Tibial artery (tissue), 4 donors: ENCODE measurements at regions not wholly inside any gene's neighbourhood (a gene's known extent, or its start where the extent isn't known, plus 50 kb on each side); places are given as distances from the start of the nearest gene placed in this dataset.

ENCODE experiments used
- DNase-seq, 2 donors: peaks; one replicate each; pipeline ENCODE4 v3.0.0-alpha.2; 2019
- H3K27ac ChIP-seq, 2 donors: fragments of 200-600 bp; sonication (generic) in 1 of 2; 1 replicate in 1 of 2; 2 replicates in 1 of 2; pipeline ENCODE4 v1.5.1; 2018 to 2019; ENCODE audit warnings: mild to moderate bottlenecking in 1 of 2
- H3K27me3 ChIP-seq, 2 donors: fragments of 200-600 bp; sonication (generic) in 1 of 2; one replicate each; pipeline versions ENCODE4 v1.5.1 to v1.6.0; 2016 to 2019
- H3K36me3 ChIP-seq, 3 donors: fragments of 200-600 bp; sonication (generic) in 2 of 3; one replicate each; pipeline ENCODE4 v1.5.1; 2016 to 2019; ENCODE audit warnings: mild to moderate bottlenecking in 2 of 3
- H3K4me1 ChIP-seq, 4 donors: fragments of 200-600 bp; sonication (generic) in 2 of 4; 1 replicate in 3 of 4; 2 replicates in 1 of 4; pipeline ENCODE4 v1.5.1; 2016 to 2019
- H3K4me3 ChIP-seq, 2 donors: fragments of 200-600 bp; sonication (generic) in 1 of 2; 1 replicate in 1 of 2; 2 replicates in 1 of 2; pipeline ENCODE4 v1.5.1; 2018 to 2019; ENCODE audit warnings: mild to moderate bottlenecking in 2 of 2
- H3K9me3 ChIP-seq, 3 donors: fragments of 200-600 bp; sonication (generic) in 1 of 3; one replicate each; pipeline ENCODE4 v1.5.1; 2016 to 2019
- intact Hi-C: fragments of 100-400 bp; cut with DNase I; formaldehyde crosslinking; loops from one replicate; pipeline ENCODE4 v1.15.0; 2023; ENCODE audit warnings: low total_unique reads
- TF ChIP-seq, protein P1 (sequence below), 2 experiments: fragments of 200-600 bp in 1 of 2; fragments of 450-650 bp in 1 of 2; IDR thresholded peaks; one replicate each; pipeline ENCODE4 v1.5.1; 2017 to 2019; ENCODE audit warnings: antibody characterized with exemption in 2 of 2, mild to moderate bottlenecking in 1 of 2, moderate library complexity in 1 of 2

DNA sequence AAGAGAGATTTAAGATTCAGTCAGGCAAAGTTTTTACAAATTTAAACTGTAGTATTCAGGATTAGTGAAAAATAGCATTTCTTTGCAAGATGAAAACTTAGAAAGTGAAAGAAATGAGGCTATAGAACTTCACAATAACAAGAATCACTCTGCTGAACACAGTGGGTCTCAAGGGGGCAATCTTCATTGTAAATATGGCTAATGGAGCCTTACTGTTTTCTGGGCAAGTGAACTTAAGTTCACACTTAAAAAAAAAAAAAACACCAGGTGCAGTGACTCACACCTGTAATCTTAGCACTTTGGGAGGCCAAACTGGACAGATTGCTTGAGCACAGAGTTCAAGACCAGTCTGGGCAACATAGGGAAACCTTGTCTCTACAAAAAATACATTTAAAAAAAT lies 175.9 kb upstream of the SNX2 start:
- DNase-seq, result no peak
- TF ChIP-seq, protein P1, sequence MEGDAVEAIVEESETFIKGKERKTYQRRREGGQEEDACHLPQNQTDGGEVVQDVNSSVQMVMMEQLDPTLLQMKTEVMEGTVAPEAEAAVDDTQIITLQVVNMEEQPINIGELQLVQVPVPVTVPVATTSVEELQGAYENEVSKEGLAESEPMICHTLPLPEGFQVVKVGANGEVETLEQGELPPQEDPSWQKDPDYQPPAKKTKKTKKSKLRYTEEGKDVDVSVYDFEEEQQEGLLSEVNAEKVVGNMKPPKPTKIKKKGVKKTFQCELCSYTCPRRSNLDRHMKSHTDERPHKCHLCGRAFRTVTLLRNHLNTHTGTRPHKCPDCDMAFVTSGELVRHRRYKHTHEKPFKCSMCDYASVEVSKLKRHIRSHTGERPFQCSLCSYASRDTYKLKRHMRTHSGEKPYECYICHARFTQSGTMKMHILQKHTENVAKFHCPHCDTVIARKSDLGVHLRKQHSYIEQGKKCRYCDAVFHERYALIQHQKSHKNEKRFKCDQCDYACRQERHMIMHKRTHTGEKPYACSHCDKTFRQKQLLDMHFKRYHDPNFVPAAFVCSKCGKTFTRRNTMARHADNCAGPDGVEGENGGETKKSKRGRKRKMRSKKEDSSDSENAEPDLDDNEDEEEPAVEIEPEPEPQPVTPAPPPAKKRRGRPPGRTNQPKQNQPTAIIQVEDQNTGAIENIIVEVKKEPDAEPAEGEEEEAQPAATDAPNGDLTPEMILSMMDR (IDR thresholded peaks at IDR 0.05), result no peak
- no peaks in the 10 kb centered on the region for H3K9me3 ChIP-seq
- no peak overlapping the region for H3K4me3 ChIP-seq
- no peak overlapping the region for H3K27ac ChIP-seq
- H3K36me3 ChIP-seq, result no peaks in the 10 kb centered on the region
- intact Hi-C loops, result no loop called here
- no peaks in the 10 kb centered on the region for H3K4me1 ChIP-seq
- H3K27me3 ChIP-seq, result no peaks in the 10 kb centered on the region

DNA sequence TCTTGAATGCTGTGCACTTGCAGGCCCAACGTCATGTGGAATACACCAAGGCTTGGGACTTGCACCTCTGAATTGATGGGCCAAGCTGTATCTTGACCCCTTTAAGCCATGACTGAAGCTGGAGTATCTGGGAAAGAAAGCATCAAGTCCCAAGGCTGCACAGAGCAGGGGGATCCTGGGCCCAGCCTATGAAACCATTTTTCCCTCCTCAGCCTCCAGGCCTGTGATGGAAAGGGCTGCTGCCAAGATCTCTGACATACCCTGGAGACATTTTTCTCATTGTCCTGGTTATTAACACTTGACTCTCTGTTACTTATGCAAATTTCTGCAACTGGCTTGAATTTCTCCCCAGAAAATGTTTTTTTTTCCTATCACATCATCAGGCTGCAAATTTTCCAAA lies 174.0 kb upstream of the SNX2 start:
- Histone ChIP-seq H3K27ac (no peak overlapping the region), H3K36me3 (no peaks in the 10 kb centered on the region), H3K9me3 (no peaks in the 10 kb centered on the region), H3K4me1 (no peaks in the 10 kb centered on the region), H3K4me3 (no peak overlapping the region), H3K27me3 (no peaks in the 10 kb centered on the region)
- DNase-seq, result no peak
- intact Hi-C loops, result no loop called here
- TF ChIP-seq, protein P1 (IDR thresholded peaks at IDR 0.05), result no peak

DNA sequence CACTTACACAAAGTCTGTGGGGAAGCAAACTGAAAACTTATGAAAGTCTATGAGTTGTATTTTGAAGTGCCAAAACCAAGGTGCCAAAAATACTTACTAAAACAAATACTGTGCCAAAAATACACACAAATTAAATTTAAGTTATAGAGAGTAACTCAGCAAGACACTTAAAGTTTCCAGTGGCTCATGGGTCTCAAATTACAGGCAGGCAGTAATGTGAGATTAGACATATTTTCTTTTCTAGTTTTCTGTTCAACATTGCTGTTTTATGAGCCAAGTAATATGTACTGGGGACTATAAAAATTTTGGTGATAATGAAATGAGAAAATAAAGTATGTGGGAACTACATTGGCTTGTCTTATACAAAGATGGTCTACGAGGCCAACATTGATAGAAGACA lies 172.2 kb upstream of the SNX2 start:
- intact Hi-C loops, result no loop called here
- TF ChIP-seq, protein P1 (IDR thresholded peaks at IDR 0.05), result no peak
- Histone ChIP-seq H3K27ac (no peak overlapping the region), H3K4me1 (no peaks in the 10 kb centered on the region), H3K9me3 (no peaks in the 10 kb centered on the region), H3K27me3 (no peaks in the 10 kb centered on the region), H3K4me3 (no peak overlapping the region), H3K36me3 (no peaks in the 10 kb centered on the region)
- DNase-seq, result no peak

DNA sequence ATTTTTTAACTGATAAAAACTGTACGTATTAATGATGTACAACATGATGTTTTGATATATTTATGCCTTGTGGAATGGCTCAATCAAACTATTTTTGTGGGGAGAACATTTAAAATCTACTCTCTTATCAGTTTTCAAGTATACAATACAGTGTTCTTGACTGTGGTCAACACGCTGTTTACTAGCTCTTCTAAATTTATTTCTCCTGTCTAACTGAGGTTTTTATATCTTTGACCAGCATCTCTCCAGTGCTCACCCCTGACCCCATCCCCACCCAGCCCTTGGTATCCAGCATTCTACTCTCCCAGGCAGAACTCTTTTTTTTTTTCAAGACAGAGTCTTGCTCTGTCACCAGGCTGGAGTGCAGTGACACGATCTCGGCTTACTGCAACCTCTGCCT lies 169.6 kb upstream of the SNX2 start:
- no peaks in the 10 kb centered on the region for H3K4me1 ChIP-seq
- intact Hi-C loops, result no loop called here
- TF ChIP-seq, protein P1 (IDR thresholded peaks at IDR 0.05), result no peak
- no peak overlapping the region for H3K27ac ChIP-seq
- no peaks in the 10 kb centered on the region for H3K9me3 ChIP-seq
- no peaks in the 10 kb centered on the region for H3K36me3 ChIP-seq
- no peak for DNase-seq
- no peaks in the 10 kb centered on the region for H3K27me3 ChIP-seq
- no peak overlapping the region for H3K4me3 ChIP-seq

DNA sequence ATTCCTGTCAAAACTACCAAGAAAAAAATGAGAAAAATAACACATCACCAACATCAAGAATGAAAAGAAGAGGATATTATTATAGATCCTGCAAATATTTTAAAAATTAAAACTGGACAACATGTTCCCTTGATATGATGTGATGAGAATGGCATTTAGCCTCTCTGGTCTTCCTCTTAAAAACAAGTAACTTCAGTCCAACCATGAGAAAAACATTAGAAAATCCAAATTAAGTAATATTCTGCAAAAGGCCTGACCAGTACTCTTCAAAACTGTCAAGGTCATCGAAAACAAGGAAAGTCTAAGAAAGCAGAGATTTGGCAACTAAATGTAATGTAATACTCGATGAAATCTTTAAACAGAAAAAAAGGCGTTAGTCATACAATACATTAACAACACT lies 167.1 kb upstream of the SNX2 start:
- H3K4me3 ChIP-seq, result no peak overlapping the region
- no peak for DNase-seq

DNA sequence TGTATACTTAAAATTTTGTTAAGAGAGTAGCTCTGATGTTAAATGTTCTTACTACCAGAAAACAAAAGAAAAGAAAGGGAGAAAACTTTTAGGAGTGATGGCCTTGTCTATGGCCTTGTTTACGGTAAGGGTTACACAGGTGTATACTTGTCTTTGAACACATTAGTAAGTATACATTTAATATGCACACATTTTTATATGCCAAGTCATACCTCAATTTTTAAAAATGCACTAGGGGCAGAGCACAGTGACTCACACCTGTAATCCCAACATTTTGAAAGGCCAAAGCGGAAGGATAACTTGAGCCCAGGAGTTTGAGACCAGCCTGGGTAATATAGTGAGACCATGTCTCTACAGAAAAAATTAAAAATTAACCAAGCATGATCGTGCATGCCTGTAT lies 166.7 kb upstream of the SNX2 start:
- intact Hi-C loops, result no loop called here

More for the DNA sequence above, 167.1 kb upstream of the SNX2 start:
- Histone ChIP-seq H3K4me1 (no peaks in the 10 kb centered on the region), H3K9me3 (no peaks in the 10 kb centered on the region), H3K36me3 (no peaks in the 10 kb centered on the region), H3K27ac (no peak overlapping the region), H3K27me3 (no peaks in the 10 kb centered on the region)
- intact Hi-C loops, result no loop called here
- TF ChIP-seq, protein P1 (IDR thresholded peaks at IDR 0.05), result no peak

More for the DNA sequence above, 166.7 kb upstream of the SNX2 start:
- Histone ChIP-seq H3K27ac (no peak overlapping the region), H3K27me3 (no peaks in the 10 kb centered on the region), H3K4me1 (no peaks in the 10 kb centered on the region), H3K4me3 (no peak overlapping the region), H3K9me3 (no peaks in the 10 kb centered on the region), H3K36me3 (no peaks in the 10 kb centered on the region)
- DNase-seq, result no peak
- TF ChIP-seq, protein P1 (IDR thresholded peaks at IDR 0.05), result no peak
